Activated naive CD8-positive, alpha-beta T cell treated with anti-CD3 and anti-CD28 coated beads, Interleukin-2, amount 10 ng/mL, durations not matched to agents 7 days and 5 days (primary cell): ENCODE measurements at regions not wholly inside any gene's neighbourhood (a gene's known extent, or its start where the extent isn't known, plus 50 kb on each side); places are given as distances from the start of the nearest gene placed in this dataset.

ENCODE experiments used
- ATAC-seq: fragments of 150-1000 bp; cut with Tn5 transposase; one replicate; pipeline ENCODE4 v1.10.0; 2021; ENCODE audit warnings: low read depth, moderate library complexity
- POLR2A ChIA-PET: fragments of 350-600 bp; sonication (Branson Sonifier 250); formaldehyde crosslinking; loops from one replicate; lab custom pipeline; 2021; ENCODE audit warnings: antibody characterized with exemption; lab: Charles Lee
- DNase-seq: peaks from one replicate; pipeline ENCODE4 v3.0.0; 2021
- H3K27ac Mint-ChIP-seq: one replicate; pipeline ENCODE4 v1.8.0; 2022; ENCODE audit warnings: mild to moderate bottlenecking, mixed read lengths
- H3K27me3 Mint-ChIP-seq: one replicate; pipeline ENCODE4 v1.8.0; 2022; ENCODE audit warnings: mild to moderate bottlenecking, moderate library complexity, mixed read lengths
- H3K36me3 Mint-ChIP-seq: one replicate; pipeline ENCODE4 v1.8.0; 2021; ENCODE audit warnings: mild to moderate bottlenecking, mixed read lengths
- H3K4me1 Mint-ChIP-seq: one replicate; pipeline ENCODE4 v1.8.0; 2021; ENCODE audit warnings: mixed read lengths
- H3K4me3 Mint-ChIP-seq: one replicate; pipeline ENCODE4 v1.8.0; 2022; ENCODE audit warnings: mild to moderate bottlenecking, moderate library complexity, mixed read lengths
- H3K9me3 Mint-ChIP-seq: one replicate; pipeline ENCODE4 v1.8.0; 2021; ENCODE audit warnings: mixed read lengths

- Mint-ChIP-seq H3K36me3 (no peaks in the 10 kb centered on the region), H3K9me3 (peaks cover 7% of the 10 kb centered on the region), H3K27me3 (no peaks in the 10 kb centered on the region), H3K4me3 (no peak overlapping the region), H3K27ac (no peak overlapping the region), H3K4me1 (no peaks in the 10 kb centered on the region)
- POLR2A ChIA-PET: no interaction called here
- DNase-seq: no peak
- ATAC-seq: no peak
These were observed 361.8 kb downstream of the EPHA7 start for GRCh38 chr6:93057584-93057983.

DNA sequence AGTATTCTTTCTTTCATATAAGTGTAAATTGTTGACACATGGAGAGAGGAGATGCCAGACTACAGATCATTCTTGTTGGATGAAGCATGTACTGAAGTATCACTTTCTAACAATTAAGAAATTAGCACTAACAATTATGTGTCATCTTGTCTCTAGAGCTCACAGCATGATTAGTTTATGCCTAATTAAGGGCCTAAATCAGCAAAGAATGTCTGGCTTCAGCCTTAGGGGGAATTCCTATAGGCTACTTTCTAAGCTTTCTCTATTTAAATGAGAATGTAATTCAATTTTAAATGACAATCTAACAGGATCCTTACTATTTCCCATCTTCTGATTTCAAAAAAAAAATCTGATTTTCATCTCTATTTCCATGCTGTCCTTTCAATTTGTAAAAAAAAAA, 371.0 kb downstream of the EPHA7 start:
- H3K9me3 Mint-ChIP-seq: no peaks in the 10 kb centered on the region
- DNase-seq: no peak
- H3K4me1 Mint-ChIP-seq: no peaks in the 10 kb centered on the region
- POLR2A ChIA-PET: no interaction called here
- no peak overlapping the region for H3K27ac Mint-ChIP-seq
- H3K4me3 Mint-ChIP-seq: no peak overlapping the region
- ATAC-seq: no peak
- no peaks in the 10 kb centered on the region for H3K27me3 Mint-ChIP-seq
- no peaks in the 10 kb centered on the region for H3K36me3 Mint-ChIP-seq

GRCh38 chr6:93047033-93047432, 372.3 kb downstream of the EPHA7 start:
- Mint-ChIP-seq H3K27me3 (no peaks in the 10 kb centered on the region), H3K9me3 (no peaks in the 10 kb centered on the region), H3K36me3 (no peaks in the 10 kb centered on the region), H3K4me3 (no peak overlapping the region), H3K4me1 (no peaks in the 10 kb centered on the region), H3K27ac (no peak overlapping the region)
- ATAC-seq: no peak
- no peak for DNase-seq
- POLR2A ChIA-PET: no interaction called here

DNA sequence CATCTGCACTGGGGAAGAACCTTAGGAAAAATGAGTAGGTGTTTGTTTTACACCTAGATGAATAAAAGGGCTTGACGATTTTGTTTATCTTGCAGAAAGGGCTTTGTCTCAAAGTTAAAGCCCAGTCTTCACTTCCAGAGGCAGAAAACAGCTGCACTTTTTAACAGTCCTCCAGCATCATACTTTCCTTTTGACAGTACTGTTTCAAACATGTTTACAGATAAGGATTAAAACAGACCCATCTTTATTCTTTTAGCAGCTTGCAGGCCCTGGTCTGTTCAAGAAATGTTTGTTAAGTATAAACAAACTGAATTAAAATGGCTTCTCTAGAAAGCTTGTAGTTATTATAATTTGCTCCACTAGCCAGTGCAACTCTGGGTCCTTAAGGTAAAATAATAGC, 374.2 kb downstream of the EPHA7 start:
- peaks cover 3% of the 10 kb centered on the region for H3K4me1 Mint-ChIP-seq
- no peaks in the 10 kb centered on the region for H3K9me3 Mint-ChIP-seq
- no peak overlapping the region for H3K4me3 Mint-ChIP-seq
- DNase-seq: no peak
- H3K27me3 Mint-ChIP-seq: no peaks in the 10 kb centered on the region
- no peak for ATAC-seq
- H3K27ac Mint-ChIP-seq: no peak overlapping the region
- POLR2A ChIA-PET: no interaction called here
- H3K36me3 Mint-ChIP-seq: no peaks in the 10 kb centered on the region

GRCh38 chr6:93040375-93040774, 379.0 kb downstream of the EPHA7 start:
- DNase-seq (no peak), ATAC-seq (no peak)
- Mint-ChIP-seq H3K9me3 (peaks cover 2% of the 10 kb centered on the region), H3K4me3 (no peak overlapping the region), H3K27me3 (no peaks in the 10 kb centered on the region), H3K4me1 (peaks cover 3% of the 10 kb centered on the region), H3K36me3 (no peaks in the 10 kb centered on the region), H3K27ac (no peak overlapping the region)
- POLR2A ChIA-PET: no interaction called here

DNA sequence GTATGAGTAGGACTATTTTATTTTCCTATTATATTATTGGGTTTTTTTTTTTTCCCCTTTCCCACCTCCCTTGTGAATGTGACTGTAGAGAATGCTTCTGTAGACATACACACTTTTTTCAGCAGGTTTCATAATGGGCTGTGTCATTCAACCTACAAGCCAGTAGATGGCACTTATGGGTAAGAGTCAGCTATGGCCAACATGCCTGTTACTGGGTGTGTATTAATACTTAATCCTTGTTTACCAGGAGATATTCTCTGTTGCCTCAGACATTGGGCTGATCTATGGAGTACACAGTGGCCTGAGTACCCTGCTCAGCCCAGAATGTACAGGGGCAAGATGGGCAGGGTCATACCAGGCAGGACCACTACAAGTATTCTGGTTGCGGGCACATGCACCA, 382.5 kb downstream of the EPHA7 start:
- peaks cover 2% of the 10 kb centered on the region for H3K9me3 Mint-ChIP-seq
- no peaks in the 10 kb centered on the region for H3K36me3 Mint-ChIP-seq
- H3K4me1 Mint-ChIP-seq: peaks cover 3% of the 10 kb centered on the region
- H3K4me3 Mint-ChIP-seq: no peak overlapping the region
- no peak overlapping the region for H3K27ac Mint-ChIP-seq
- H3K27me3 Mint-ChIP-seq: no peaks in the 10 kb centered on the region
- no peak for DNase-seq
- POLR2A ChIA-PET: no interaction called here
- ATAC-seq: no peak

- POLR2A ChIA-PET: no interaction called here
- H3K4me1 Mint-ChIP-seq: peaks cover 3% of the 10 kb centered on the region
- no peak overlapping the region for H3K27ac Mint-ChIP-seq
- H3K9me3 Mint-ChIP-seq: peaks cover 2% of the 10 kb centered on the region
- no peaks in the 10 kb centered on the region for H3K36me3 Mint-ChIP-seq
- H3K27me3 Mint-ChIP-seq: no peaks in the 10 kb centered on the region
- ATAC-seq (no peak), DNase-seq (no peak)
- H3K4me3 Mint-ChIP-seq: no peak overlapping the region
These were observed 383.6 kb downstream of the EPHA7 start for GRCh38 chr6:93035756-93036155.

GRCh38 chr6:93021235-93021915, 398.0 kb downstream of the EPHA7 start:
- no peak for ATAC-seq
- H3K4me1 Mint-ChIP-seq: no peaks in the 10 kb centered on the region

DNA sequence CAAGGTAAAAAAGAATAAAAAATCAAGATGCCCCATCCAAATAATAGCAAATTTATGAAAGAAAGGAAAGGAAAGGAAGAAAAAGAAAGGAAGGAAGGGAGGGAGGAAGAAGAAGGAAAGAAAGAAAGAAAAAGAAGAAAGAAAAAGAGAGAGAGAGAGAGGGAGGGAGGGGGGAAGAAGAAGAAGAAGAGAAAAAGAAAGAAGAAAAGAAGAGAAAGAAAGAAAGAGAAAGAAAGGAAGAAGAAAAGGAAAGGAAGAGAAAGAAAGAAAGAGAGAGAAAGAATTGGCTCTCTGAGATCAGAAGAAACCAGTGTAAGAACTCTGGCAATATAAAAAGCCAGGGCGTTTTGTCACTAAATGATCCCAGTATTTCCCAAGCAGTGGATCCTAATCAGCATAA, 401.7 kb downstream of the EPHA7 start:
- no peak for ATAC-seq
- no peak overlapping the region for H3K4me3 Mint-ChIP-seq
- H3K9me3 Mint-ChIP-seq: peaks cover 1% of the 10 kb centered on the region
- H3K4me1 Mint-ChIP-seq: no peaks in the 10 kb centered on the region
- H3K36me3 Mint-ChIP-seq: no peaks in the 10 kb centered on the region
- no peak for DNase-seq
- H3K27me3 Mint-ChIP-seq: no peaks in the 10 kb centered on the region
- POLR2A ChIA-PET: no interaction called here
- no peak overlapping the region for H3K27ac Mint-ChIP-seq

More at GRCh38 chr6:93021235-93021915, 398.0 kb downstream of the EPHA7 start:
- Mint-ChIP-seq H3K27me3 (no peaks in the 10 kb centered on the region), H3K27ac (no peak overlapping the region), H3K9me3 (peaks cover 1% of the 10 kb centered on the region), H3K4me3 (no peak overlapping the region), H3K36me3 (no peaks in the 10 kb centered on the region)
- POLR2A ChIA-PET: no interaction called here
- no peak for DNase-seq

DNA sequence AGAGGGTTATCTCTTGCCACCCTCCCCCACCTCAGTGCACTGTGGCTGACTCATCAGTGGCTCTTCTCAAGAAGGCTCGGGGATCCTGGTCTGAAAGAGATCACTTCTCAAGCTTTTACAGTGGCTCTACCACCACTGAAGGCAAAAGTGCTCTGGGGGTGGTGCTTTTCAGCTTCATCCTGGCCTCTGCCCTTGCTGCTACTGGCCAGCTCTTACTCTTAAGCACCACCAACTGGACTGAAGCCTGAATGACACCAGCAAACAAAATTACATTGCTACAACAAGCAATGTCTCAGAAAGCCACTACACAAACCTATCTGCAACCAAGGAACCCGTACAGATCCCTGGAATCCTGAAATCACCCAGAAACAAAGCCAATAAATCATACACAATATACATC, 402.1 kb downstream of the EPHA7 start:
- Mint-ChIP-seq H3K4me3 (no peak overlapping the region), H3K36me3 (no peaks in the 10 kb centered on the region), H3K9me3 (peaks cover 1% of the 10 kb centered on the region), H3K27ac (no peak overlapping the region), H3K27me3 (no peaks in the 10 kb centered on the region), H3K4me1 (no peaks in the 10 kb centered on the region)
- DNase-seq: no peak
- POLR2A ChIA-PET: no interaction called here
- ATAC-seq: no peak

DNA sequence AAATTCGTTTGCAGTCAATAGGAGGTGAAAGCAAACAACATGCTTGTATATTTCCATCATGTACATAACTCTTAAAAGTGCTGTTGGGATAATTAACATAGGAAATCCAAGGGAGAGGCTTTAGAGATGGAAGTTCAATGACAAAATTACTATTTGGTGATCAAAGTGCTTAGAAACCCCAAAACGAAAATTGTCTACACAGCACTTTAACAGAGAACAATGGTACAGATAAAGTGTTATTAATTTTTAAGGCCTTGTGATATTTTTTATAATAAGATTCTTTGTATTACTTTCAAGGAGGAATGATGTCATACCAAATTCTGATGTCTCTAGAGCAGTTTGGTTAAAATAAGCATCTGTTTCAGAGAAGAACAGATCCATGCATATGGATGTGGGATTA, 406.3 kb downstream of the EPHA7 start:
- Mint-ChIP-seq H3K27ac (no peak overlapping the region), H3K4me1 (no peaks in the 10 kb centered on the region), H3K4me3 (no peak overlapping the region), H3K36me3 (no peaks in the 10 kb centered on the region), H3K27me3 (no peaks in the 10 kb centered on the region), H3K9me3 (peaks cover 1% of the 10 kb centered on the region)
- no peak for ATAC-seq
- DNase-seq: no peak
- POLR2A ChIA-PET: no interaction called here

- Mint-ChIP-seq H3K4me1 (no peaks in the 10 kb centered on the region), H3K9me3 (no peaks in the 10 kb centered on the region), H3K36me3 (no peaks in the 10 kb centered on the region), H3K4me3 (no peak overlapping the region), H3K27ac (no peak overlapping the region), H3K27me3 (no peaks in the 10 kb centered on the region)
- POLR2A ChIA-PET: no interaction called here
- no peak for ATAC-seq
- no peak for DNase-seq
These were observed 411.0 kb downstream of the EPHA7 start for GRCh38 chr6:93008375-93008774.

DNA sequence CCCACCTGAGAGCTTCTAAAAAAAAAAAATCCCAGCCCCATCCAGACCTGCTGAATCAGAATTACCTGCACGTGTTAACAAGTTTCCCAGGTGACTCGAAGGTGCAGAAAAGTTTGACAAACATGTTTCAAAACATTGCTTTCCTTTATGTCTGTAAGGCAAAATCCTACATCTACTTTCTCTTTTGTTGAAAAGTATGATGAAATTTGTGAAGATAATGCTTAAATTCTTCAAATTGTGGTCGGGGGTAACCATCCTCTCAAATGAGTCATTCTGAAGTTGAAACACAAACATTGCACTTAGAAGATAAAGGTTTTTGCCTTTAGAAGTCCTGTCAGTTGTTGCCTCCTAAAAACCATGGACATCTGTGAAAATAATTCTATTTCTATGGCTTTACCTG, 429.7 kb downstream of the EPHA7 start:
- H3K4me3 Mint-ChIP-seq: no peak overlapping the region
- no peak overlapping the region for H3K27ac Mint-ChIP-seq
- H3K27me3 Mint-ChIP-seq: no peaks in the 10 kb centered on the region
- ATAC-seq (no peak), DNase-seq (no peak)
- H3K4me1 Mint-ChIP-seq: no peaks in the 10 kb centered on the region
- no peaks in the 10 kb centered on the region for H3K36me3 Mint-ChIP-seq
- POLR2A ChIA-PET: no interaction called here
- no peaks in the 10 kb centered on the region for H3K9me3 Mint-ChIP-seq

GRCh38 chr6:92979281-92979680, 440.1 kb downstream of the EPHA7 start:
- H3K4me3 Mint-ChIP-seq: no peak overlapping the region
- H3K36me3 Mint-ChIP-seq: no peaks in the 10 kb centered on the region
- H3K4me1 Mint-ChIP-seq: no peaks in the 10 kb centered on the region
- H3K27me3 Mint-ChIP-seq: no peaks in the 10 kb centered on the region
- no peak overlapping the region for H3K27ac Mint-ChIP-seq
- peaks cover 3% of the 10 kb centered on the region for H3K9me3 Mint-ChIP-seq
- POLR2A ChIA-PET: no interaction called here
- DNase-seq (no peak), ATAC-seq (no peak)

- H3K4me3 Mint-ChIP-seq: no peak overlapping the region
- H3K27ac Mint-ChIP-seq: no peak overlapping the region
- H3K36me3 Mint-ChIP-seq: no peaks in the 10 kb centered on the region
- peaks cover 2% of the 10 kb centered on the region for H3K9me3 Mint-ChIP-seq
- ATAC-seq (no peak), DNase-seq (no peak)
- no peaks in the 10 kb centered on the region for H3K4me1 Mint-ChIP-seq
- POLR2A ChIA-PET: no interaction called here
- no peaks in the 10 kb centered on the region for H3K27me3 Mint-ChIP-seq
These were observed 442.3 kb downstream of the EPHA7 start for GRCh38 chr6:92977018-92977417.
